GM19397 (cell line): ENCODE measurements at regions not wholly inside any gene's neighbourhood (a gene's known extent, or its start where the extent isn't known, plus 50 kb on each side); places are given as distances from the start of the nearest gene placed in this dataset.
"Not testable (repeated sequence)": the region's sequence is repeated elsewhere in the genome, so short reads cannot be mapped to it uniquely, and the experiment has no call there.

ENCODE experiments used
- ATAC-seq: cut with Tn5 transposase; IDR thresholded peaks from one replicate; pipeline ENCODE4 v1.9.1; 2021; ENCODE audit warnings: mild to moderate bottlenecking, moderate library complexity; ENCODE audit not compliant: unreplicated experiment

DNA sequence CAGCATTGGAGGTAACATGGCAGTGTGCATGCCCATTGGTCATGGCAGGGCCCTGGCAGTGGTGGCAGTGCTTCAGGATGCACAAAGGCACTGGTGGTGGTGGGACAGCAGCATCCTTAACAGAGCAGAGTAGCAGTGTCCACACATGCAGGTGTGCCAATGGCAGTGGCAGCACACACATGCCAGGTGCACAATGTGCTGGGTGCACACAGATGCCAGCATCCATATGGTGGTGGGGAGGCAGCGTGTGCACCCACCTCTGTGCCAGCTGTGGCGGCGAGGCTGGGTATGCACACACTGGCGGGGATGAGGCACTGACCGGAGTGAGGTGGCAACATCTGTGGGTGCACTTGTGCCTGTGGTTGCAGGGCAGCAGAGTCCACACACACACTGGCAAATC, 150.6 kb downstream of the SI start:
- no peak for ATAC-seq

DNA sequence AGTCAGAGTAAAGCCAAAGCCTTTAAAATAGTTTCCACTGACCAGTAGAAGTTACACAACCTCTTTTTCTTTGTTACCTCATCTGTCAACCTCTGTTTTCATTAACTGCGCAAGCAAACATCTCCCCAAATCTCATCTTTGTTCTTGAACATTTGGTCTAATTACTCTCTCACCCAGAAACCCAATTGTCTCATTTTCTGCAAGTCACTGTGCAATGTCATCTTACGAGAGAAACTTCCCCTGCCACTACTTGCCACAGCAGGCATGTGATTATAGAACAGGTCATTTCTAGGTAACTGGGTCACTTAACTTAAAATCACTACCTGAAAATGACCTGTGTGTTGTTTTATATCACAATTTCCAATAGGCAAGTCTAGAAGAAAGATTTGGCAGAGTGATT, 159.4 kb downstream of the SI start:
- no peak for ATAC-seq

DNA sequence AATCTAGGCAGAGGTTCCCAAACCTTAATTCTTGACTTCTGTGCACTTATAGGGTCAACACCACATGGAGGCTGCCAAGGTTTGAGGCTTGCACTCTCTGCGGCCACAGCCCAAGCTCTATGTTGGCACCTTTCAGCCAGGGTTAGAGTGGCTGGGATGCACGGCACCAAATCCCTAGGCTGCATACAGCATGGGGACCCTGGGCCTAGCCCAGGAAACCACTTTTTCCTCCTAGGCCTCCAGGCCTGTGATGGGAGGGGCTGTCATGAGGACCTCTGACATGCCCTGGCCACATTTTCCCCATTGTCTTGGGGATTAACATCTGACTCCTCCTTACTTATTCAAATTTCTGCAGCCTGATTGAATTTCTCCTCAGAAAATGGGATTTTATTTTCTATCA, 165.4 kb downstream of the SI start:
- ATAC-seq, result no peak

GRCh38 chr3:164903820-164904451, 174.4 kb downstream of the SI start:
- ATAC-seq, result no peak

DNA sequence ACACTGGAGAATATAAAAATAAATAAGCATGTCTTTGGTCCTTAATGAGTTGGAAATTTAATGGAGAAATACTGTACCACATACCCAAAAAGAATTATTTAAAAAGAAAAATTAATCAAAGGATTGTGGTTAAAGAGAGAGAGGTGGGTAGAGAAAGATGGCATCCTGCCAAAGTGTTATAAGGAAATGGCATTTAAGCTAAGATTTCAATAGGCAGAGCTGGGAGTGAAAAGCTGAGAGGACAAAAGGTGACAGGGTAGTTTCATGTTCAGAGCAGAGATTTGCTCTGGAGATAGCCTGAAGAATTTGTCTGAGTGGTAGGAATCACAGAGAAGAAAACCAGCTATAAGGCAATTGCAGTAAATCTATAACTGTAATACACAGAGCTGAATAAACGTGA, 181.0 kb downstream of the SI start:
- ATAC-seq, result no peak

GRCh38 chr3:164890061-164890460, 188.2 kb downstream of the SI start:
- no peak for ATAC-seq

- ATAC-seq, result no peak
Measured at GRCh38 chr3:164883171-164883570, 195.1 kb downstream of the SI start.

DNA sequence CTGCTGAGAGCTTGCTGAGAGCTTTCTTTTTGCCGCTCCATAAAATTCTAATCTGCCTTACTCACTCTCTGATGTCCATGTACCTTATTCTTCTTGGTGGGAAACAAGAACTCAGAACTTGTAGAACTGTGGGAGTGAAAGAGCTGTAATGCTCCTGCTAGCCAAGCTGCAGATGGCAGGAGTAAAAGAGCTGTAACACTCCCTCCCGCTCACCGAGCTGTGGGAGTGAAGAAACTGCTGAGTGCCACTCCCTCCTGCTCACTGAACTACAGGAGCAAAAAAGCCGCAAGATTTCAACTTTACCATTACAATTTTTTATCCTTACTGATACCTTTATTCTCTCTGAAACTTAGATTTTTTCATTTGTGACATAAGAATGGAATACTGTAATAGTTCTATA, 199.1 kb downstream of the SI start:
- ATAC-seq, result no peak

DNA sequence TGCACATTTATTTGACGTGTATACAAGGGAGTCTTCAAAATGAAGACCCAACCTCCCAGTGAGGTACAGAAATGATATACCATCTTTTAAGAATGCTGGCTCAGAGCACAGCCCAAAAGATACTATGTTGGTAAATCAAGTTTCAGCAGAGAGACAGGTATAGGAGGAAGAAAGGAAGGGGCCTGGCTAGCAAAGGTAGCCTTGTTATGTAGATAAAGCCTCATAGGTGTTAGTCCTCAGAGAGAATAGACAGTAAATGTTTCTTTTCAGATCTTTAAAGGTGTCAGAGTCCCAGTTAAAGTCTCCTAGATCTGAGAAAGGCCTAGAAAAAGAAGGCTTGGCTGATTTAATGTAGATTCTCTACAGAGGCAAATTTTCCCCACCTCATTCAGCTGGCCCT, 213.8 kb downstream of the SI start:
- no peak for ATAC-seq

DNA sequence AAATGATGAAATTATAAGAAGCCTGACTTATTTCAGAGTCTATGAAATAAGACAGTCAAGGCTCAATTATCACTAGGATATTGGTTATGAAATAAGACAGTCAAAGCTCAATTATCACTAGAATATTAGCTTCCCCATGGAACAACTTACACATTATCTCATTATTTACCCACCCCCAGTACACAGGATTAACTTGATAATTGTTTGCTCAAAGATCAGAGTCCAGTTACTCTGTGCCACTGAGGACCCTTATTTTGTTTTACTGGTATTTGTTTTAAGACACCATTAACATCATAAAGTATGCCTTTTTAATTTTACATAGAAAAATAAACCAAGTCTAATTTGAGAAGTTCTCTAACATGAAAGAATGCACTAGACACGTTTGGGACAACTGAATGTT, 225.4 kb downstream of the SI start:
- no peak for ATAC-seq

GRCh38 chr3:164851905-164852304, 226.4 kb downstream of the SI start:
- no peak for ATAC-seq

DNA sequence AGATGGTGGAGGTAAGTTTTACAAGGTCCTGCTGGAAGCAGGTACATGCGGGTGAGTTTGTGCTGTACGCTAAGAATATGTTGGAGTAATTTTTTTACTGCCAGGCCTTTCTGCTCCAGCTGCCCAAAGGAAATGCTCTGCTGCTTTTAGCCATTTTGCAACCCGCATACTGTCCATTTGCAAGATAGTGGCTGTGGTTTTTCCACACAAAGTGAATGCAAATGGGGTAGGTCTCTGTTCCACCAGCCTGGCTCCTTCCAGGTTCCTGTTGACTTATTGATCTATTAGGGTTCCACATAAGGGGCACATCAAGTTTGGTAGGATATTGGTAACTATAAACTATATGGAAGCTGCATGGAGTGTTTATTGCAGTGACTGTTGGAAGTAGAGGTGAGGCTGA, 227.1 kb downstream of the SI start:
- no peak for ATAC-seq

DNA sequence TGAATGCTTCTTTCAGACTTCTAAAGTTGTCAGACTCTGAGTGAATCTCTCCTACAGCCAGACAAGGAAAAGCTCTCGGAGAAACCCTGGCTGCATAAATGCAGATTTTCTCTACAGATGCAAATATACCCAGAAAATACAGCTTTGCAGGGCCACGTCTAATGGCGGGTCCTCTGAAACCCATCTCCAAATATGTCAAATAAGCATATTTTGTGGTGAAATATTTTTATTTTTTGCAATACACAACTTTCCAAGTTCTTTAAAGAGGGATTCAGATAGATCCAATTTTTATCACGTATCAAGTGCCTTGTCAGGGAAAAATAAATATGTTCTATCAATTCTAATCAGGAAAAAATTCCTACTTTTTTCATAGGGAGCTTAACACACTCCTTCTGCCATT, 229.4 kb downstream of the SI start:
- ATAC-seq, result no peak

DNA sequence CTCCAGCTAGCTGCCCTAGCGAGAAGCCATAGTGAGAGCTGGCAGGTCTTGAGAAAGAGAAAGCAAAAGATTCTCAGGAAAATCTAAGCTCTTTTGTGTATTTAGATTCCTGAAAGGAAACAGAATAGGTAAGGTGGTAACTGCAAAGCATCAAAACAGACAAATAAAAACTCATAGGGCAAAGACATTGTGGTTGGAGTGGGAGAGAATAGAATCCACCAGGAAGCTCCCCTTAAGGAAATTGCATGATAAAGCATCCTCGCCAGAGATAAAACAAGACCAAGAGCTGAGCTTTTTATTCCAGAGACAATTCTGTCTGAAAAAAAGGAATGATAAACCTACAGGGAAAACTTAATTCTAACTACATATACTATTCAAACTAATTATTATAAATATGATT, 232.6 kb downstream of the SI start:
- ATAC-seq, result no peak

DNA sequence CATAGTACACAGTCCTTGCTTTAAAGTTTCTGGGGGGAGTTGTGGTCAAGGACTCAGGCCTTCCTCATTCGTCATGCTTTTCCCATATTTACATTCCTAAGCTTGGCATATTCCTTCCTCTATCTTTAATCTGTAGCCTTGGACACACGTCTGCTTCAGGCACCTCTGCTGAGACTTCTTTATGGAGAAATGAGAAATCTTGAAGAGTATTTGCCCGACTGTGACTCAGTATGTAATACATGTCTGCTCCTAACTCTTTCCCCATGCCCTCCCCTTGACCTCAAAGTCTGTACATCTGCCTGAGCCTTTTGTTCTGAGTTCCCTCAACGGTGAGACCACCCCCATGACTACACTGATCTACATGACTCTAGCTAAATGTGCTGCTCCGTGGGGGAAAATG, 246.1 kb downstream of the SI start:
- no peak for ATAC-seq

DNA sequence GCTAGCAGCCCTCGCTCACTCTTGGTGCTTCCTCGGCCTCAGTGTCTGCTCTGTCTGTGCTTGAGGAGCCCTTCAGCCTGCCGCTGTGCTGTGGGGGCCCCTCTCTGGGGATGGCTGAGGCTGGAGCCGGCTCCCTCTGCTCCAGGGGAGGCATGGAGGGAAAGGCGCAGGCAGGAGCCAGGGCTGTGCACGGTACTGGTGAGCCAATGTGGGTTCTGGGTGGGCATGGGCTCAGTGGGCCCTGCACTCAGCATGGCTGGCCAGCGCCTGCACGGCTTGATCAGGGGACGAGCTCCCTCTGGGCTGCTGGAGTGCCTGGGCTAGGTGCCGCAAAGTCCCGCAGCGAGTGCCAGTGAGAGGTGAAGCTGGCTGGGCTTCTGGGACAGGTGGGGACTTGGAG, 260.0 kb downstream of the SI start:
- ATAC-seq, result no peak

GRCh38 chr3:164814106-164814505, 264.2 kb downstream of the SI start:
- no peak for ATAC-seq

GRCh38 chr3:164812042-164812441, 266.3 kb downstream of the SI start:
- no peak for ATAC-seq

GRCh38 chr3:164806188-164806587, 272.1 kb downstream of the SI start:
- no peak for ATAC-seq

DNA sequence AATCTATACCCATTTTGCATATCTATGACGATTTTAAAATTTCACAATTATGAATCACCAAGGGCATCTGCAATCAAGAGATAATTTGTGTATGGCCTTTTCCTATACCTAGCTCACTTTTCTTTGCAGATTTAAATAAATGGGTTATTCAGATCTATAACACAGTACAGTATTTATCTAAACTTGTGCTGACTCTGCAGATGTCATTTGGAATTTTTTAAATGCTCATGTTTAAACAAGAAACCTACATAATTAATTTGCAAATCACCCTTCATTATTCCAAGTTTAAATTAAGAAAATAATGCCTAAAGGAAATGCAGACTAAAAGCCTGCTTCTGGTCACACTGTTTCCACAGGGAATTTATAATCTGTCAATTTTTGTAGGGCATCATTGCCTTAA, 284.2 kb downstream of the SI start:
- ATAC-seq, result no peak

DNA sequence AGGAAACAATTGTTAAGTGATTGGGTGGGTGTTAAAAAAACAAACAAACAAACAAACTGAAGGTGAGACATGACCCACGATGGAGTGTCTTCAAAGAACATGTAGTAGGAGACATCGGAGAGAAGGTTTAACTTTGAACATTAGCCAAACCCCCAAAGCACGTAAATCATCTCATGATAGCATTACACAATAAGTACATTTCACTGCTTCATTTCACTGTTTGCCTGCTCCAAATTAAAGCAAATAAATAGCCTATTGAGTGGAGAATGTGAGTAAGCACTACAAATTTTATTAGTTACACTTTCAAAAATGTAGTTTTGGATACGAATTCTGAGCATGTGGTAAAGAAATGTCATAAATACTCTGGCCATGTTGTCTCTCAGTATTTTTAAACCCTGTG, 287.0 kb downstream of the SI start:
- ATAC-seq, result no peak

- not testable (repeated sequence) for ATAC-seq
Measured at GRCh38 chr3:164784407-164784806, 293.9 kb downstream of the SI start.

- no peak for ATAC-seq
Measured at GRCh38 chr3:164781755-164782154, 296.5 kb downstream of the SI start.

GRCh38 chr3:164779816-164780215, 298.5 kb downstream of the SI start:
- ATAC-seq, result no peak
